Astrocyte of the spinal cord (primary cell): ENCODE measurements at regions not wholly inside any gene's neighbourhood (a gene's known extent, or its start where the extent isn't known, plus 50 kb on each side); places are given as distances from the start of the nearest gene placed in this dataset.
A peak's percentile ranks its signal among the peaks of the same experiment; 100 is the strongest.

ENCODE experiments used
- DNase-seq: peaks from one replicate; pipeline ENCODE4 v3.0.0; 2011; ENCODE audit warnings: low read depth, low spot score
- H3K4me3 ChIP-seq: 2 replicates; pipeline ENCODE4 v1.5.1; 2011; ENCODE audit warnings: low read depth, mild to moderate bottlenecking, low read length, moderate library complexity
- CTCF ChIP-seq: IDR thresholded peaks from 2 replicates; pipeline ENCODE4 v1.5.1; 2012; ENCODE audit warnings: low read depth, mild to moderate bottlenecking, low read length, inconsistent platforms
- in situ Hi-C: cut with HindIII; loops from 2 replicates; pipeline ENCODE4 v1.10.0; 2017; ENCODE audit warnings: low sequenced_read_pairs

- TF ChIP-seq CTCF, result no peak
- in situ Hi-C loops, result no loop called here
- no peak overlapping the region for H3K4me3 ChIP-seq
- no peak for DNase-seq
These were observed 101.9 kb downstream of the TMPRSS5 start for GRCh38 chr11:113604186-113604585.

DNA sequence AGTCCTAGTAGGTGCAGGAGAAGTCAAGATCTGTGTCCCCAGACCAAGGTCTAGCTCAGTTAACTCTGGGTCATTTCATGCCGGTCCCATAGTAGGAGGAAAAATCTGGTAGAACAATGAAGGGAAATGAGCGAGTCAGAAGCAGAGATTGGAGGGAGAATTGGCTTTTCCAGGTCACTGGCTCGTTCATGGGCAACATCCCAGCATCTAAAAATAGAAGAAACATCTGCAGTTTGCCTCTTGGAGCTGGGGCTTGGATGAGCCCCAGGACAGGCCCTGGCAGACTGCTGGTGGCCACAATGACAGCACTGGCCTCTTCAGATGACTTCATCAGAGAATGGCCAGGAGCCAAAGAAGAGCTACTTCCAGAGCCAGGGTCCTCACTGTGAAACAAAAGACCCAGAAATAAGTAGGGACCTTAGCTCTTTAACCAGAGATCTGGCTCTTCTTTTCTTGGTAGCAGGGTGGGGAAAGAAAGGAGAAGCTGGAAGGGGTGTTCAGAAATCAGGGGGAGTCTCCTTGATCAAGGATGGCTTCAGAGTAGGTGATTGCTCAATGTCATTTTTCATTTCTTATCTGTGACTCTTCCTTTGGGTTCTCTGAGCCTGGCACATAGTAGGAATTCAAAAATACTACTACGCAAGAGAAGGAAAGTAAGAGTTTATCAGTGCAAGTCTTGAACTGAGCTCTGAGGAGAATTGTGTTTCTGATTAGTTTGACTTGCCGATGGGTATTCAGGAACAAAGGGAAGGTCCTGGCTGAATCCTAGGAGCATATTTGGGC is 102.6 kb downstream of the TMPRSS5 start:
- no peak overlapping the region for H3K4me3 ChIP-seq
- no peak for TF ChIP-seq CTCF
- peak; percentile 55 for DNase-seq
- in situ Hi-C loops, result no loop called here

DNA sequence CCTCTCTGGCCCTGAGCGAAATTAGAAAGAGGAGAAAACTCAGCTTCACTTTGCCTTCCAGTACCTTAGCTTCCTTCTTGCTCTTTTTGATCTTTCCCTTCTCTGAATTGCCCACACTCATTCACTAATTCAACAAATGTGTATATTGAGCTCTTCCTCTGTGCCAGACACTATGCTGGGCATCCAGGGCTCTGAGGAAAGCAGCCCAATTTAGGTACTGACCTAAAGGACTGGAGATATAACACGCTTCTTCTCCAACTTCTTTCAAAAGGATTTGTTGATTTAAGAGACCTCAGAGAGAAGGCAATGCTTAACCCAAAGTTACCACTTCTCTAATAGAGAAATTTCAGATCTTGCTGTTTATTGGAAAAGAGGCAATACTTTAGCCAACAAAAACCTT is 103.6 kb downstream of the TMPRSS5 start:
- no peak for TF ChIP-seq CTCF
- no peak for DNase-seq
- no peak overlapping the region for H3K4me3 ChIP-seq
- in situ Hi-C loops, result no loop called here

GRCh38 chr11:113596658-113597057 is 109.5 kb downstream of the TMPRSS5 start:
- in situ Hi-C loops, result no loop called here
- H3K4me3 ChIP-seq, result no peak overlapping the region
- no peak for DNase-seq
- no peak for TF ChIP-seq CTCF

DNA sequence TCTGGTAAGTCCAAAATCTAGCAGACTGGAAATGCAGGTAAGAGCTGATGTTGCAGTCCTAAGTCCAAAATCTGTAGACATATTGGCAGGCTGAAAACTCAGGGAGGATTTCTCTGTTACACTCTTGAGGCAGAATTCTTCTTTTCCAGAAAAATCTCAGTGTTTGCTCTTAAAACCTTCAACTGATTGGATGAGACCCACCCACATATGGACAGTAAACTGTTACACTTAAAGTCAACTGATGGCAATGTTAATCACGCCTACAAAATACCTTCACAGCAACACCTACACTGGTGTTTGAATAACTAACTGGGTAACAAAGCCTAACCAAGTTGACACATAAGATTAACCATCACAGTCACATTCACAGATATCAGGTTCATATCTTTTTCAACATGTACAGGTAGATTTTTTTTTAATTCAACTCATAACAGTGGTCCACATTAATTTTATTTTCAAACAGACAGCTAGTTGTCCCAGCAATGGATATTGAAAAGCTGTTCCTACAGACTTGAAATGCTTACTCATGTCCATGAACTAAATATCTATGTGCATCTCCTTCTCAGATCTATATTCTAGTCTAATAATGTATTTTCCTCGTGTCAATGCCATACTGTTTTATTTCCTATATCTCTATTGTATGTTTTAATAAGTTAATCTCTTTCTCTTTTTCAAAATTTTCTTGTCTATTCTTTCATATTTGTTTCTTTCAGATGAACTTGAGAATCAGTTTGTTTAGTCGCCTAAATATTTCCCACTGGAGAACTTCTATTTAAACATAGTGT is 110.1 kb downstream of the TMPRSS5 start:
- H3K4me3 ChIP-seq, result no peak overlapping the region
- DNase-seq, result no peak
- in situ Hi-C loops, result no loop called here
- no peak for TF ChIP-seq CTCF

GRCh38 chr11:113593698-113594308 is 112.3 kb downstream of the TMPRSS5 start:
- in situ Hi-C loops, result no loop called here
- TF ChIP-seq CTCF, result no peak
- no peak overlapping the region for H3K4me3 ChIP-seq
- DNase-seq, result no peak
